C4-2B (cell line): ENCODE measurements at regions not wholly inside any gene's neighbourhood (a gene's known extent, or its start where the extent isn't known, plus 50 kb on each side); places are given as distances from the start of the nearest gene placed in this dataset.

Source experiments
- ZFX ChIP-seq: fragments of 450-650 bp; IDR thresholded peaks from 2 replicates; pipeline ENCODE4 v1.6.1; 2017
- TF ChIP-seq, protein P1 (sequence below): fragments of 450-650 bp; conservative IDR thresholded peaks from 2 replicates; pipeline ENCODE4 v1.5.1; 2017; ENCODE audit warnings: mild to moderate bottlenecking

DNA sequence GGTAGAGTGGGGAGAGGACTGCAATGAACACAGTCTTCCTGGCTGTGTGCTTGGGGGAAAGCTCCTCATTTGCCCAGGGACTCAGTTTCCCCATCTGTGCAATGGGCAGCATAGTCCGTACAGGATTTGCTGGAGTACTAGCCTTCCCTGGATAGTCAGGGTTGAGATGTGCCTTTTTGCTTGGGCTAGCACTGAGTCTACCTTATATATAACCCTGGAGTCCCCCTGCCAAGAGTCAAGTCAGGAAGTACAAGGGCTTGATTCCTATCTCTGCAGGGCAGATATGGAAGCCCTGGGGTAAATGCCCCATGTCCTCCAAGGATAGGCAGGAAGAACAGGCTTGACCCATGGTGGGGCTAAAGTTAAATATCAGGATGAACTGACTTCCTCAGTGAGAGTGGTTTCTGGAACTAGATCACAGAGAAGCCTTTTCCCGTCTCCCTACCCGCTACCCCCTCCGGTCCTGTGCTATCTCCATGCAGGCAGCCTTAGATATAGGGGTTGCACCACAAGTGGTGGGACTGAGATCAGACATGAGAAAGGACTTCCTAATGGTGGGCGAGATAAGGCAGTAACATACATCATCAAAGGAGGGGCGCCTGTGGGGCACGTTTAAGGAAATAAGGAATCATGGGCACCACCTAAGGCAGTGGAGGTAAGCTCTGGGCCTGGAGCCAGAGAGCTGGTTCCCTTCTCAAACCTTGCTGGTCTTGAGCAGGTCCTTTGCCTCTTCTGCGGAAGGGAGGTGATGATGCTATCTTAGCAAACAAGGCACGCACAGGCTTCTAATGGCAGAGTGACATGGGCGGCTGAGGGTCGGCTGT, 157.9 kb downstream of the MRPL14 start:
- TF ChIP-seq, protein P1, sequence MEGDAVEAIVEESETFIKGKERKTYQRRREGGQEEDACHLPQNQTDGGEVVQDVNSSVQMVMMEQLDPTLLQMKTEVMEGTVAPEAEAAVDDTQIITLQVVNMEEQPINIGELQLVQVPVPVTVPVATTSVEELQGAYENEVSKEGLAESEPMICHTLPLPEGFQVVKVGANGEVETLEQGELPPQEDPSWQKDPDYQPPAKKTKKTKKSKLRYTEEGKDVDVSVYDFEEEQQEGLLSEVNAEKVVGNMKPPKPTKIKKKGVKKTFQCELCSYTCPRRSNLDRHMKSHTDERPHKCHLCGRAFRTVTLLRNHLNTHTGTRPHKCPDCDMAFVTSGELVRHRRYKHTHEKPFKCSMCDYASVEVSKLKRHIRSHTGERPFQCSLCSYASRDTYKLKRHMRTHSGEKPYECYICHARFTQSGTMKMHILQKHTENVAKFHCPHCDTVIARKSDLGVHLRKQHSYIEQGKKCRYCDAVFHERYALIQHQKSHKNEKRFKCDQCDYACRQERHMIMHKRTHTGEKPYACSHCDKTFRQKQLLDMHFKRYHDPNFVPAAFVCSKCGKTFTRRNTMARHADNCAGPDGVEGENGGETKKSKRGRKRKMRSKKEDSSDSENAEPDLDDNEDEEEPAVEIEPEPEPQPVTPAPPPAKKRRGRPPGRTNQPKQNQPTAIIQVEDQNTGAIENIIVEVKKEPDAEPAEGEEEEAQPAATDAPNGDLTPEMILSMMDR, result no peak
- no peak for TF ChIP-seq ZFX
